Neural progenitor cell (in vitro differentiated cells): ENCODE measurements at regions not wholly inside any gene's neighbourhood (a gene's known extent, or its start where the extent isn't known, plus 50 kb on each side); places are given as distances from the start of the nearest gene placed in this dataset.

ENCODE experiments used
- DNase-seq: peaks from one replicate; pipeline ENCODE4 v3.0.0-alpha.2; 2016; ENCODE audit warnings: low spot score
- H2AFZ ChIP-seq: fragments of 200-600 bp; sonication (generic); replicated peaks from 2 replicates; pipeline ENCODE4 v1.6.1; 2016; ENCODE audit warnings: antibody characterized with exemption
- H3F3A ChIP-seq: fragments of 200-600 bp; sonication (generic); 2 replicates; pipeline ENCODE4 v1.6.1; 2016; ENCODE audit warnings: antibody characterized with exemption, low read depth
- H3K27ac ChIP-seq: fragments of 200-600 bp; sonication (generic); 2 replicates; pipeline ENCODE4 v1.5.1; 2016; ENCODE audit warnings: mild to moderate bottlenecking
- H3K27me3 ChIP-seq: fragments of 200-600 bp; sonication (generic); 2 replicates; pipeline ENCODE4 v1.6.1; 2016; ENCODE audit warnings: mild to moderate bottlenecking, moderate library complexity
- H3K36me3 ChIP-seq: fragments of 200-600 bp; sonication (generic); 2 replicates; pipeline ENCODE4 v1.5.1; 2016
- H3K4me1 ChIP-seq: fragments of 200-600 bp; sonication (generic); 2 replicates; pipeline ENCODE4 v1.6.1; 2016; ENCODE audit warnings: mixed run types
- H3K4me2 ChIP-seq: fragments of 200-600 bp; sonication (generic); 2 replicates; pipeline ENCODE4 v1.6.1; 2016
- H3K4me3 ChIP-seq: fragments of 200-600 bp; sonication (generic); 2 replicates; pipeline ENCODE4 v1.5.1; 2016
- H3K79me2 ChIP-seq: fragments of 200-600 bp; sonication (generic); 2 replicates; pipeline ENCODE4 v1.6.1; 2016; ENCODE audit warnings: low read depth
- H3K9ac ChIP-seq: fragments of 200-600 bp; sonication (generic); 2 replicates; pipeline ENCODE4 v1.6.1; 2016
- H3K9me3 ChIP-seq: fragments of 200-600 bp; sonication (generic); 2 replicates; pipeline ENCODE4 v1.5.1; 2016; ENCODE audit warnings: low read depth
- H4K20me1 ChIP-seq: fragments of 200-600 bp; sonication (generic); 2 replicates; pipeline ENCODE4 v1.6.1; 2016; ENCODE audit warnings: low read depth
- H3K27ac Mint-ChIP-seq: 3 replicates; pipeline ENCODE4 v1.8.0; 2021; ENCODE audit warnings: mixed read lengths
- H3K27me3 Mint-ChIP-seq: 2 replicates; pipeline ENCODE4 v1.8.0; 2022; ENCODE audit warnings: low read depth, mild to moderate bottlenecking, inconsistent platforms, moderate library complexity, mixed read lengths; ENCODE audit not compliant: insufficient read depth
- H3K36me3 Mint-ChIP-seq: 3 replicates; pipeline ENCODE4 v1.8.0; 2021; ENCODE audit warnings: mixed read lengths
- H3K4me1 Mint-ChIP-seq: 3 replicates; pipeline ENCODE4 v1.8.0; 2021; ENCODE audit warnings: mixed read lengths
- H3K4me3 Mint-ChIP-seq: 3 replicates; pipeline ENCODE4 v1.8.0; 2021; ENCODE audit warnings: mild to moderate bottlenecking, moderate library complexity, mixed read lengths
- H3K9me3 Mint-ChIP-seq: 3 replicates; pipeline ENCODE4 v1.8.0; 2020; ENCODE audit warnings: mixed read lengths
- CTCF ChIP-seq: fragments of 200-600 bp; sonication (generic); IDR thresholded peaks from 2 replicates; pipeline ENCODE4 v1.5.1; 2017; ENCODE audit warnings: antibody characterized with exemption, mild to moderate bottlenecking
- EZH2 ChIP-seq: fragments of 200-600 bp; sonication (generic); IDR thresholded peaks from 2 replicates; pipeline ENCODE4 v1.6.1; 2017; ENCODE audit warnings: antibody characterized with exemption, mild to moderate bottlenecking, moderate library complexity
- EZH2phosphoT487 ChIP-seq: fragments of 200-600 bp; sonication (generic); IDR thresholded peaks from 2 replicates; pipeline ENCODE4 v1.6.1; 2017; ENCODE audit warnings: antibody characterized with exemption

- H3K4me3 ChIP-seq: no peak overlapping the region
- no peaks in the 10 kb centered on the region for H3K36me3 Mint-ChIP-seq
- H3K4me3 Mint-ChIP-seq: no peak overlapping the region
Measured at GRCh38 chr22:47673557-47673956, 911.1 kb downstream of the TBC1D22A start.

GRCh38 chr22:47672526-47672925 is 910.1 kb downstream of the TBC1D22A start:
- H3F3A ChIP-seq: no peaks in the 10 kb centered on the region
- H3K9me3 Mint-ChIP-seq: peaks cover 19% of the 10 kb centered on the region
- H3K79me2 ChIP-seq: no peaks in the 10 kb centered on the region
- no peaks in the 10 kb centered on the region for H3K36me3 Mint-ChIP-seq
- H4K20me1 ChIP-seq: no peaks in the 10 kb centered on the region
- H3K36me3 ChIP-seq: no peaks in the 10 kb centered on the region
- H3K4me3 ChIP-seq: no peak overlapping the region
- H3K4me3 Mint-ChIP-seq: no peak overlapping the region
- H3K9ac ChIP-seq: no peak overlapping the region
- peaks cover 7% of the 10 kb centered on the region for H3K27me3 Mint-ChIP-seq
- no peak overlapping the region for H3K27ac ChIP-seq
- H2AFZ ChIP-seq: no peak overlapping the region
- H3K4me1 ChIP-seq: no peaks in the 10 kb centered on the region
- H3K27me3 ChIP-seq: no peaks in the 10 kb centered on the region
- no peak overlapping the region for H3K4me2 ChIP-seq
- no peaks in the 10 kb centered on the region for H3K9me3 ChIP-seq
- DNase-seq: no peak
- H3K27ac Mint-ChIP-seq: no peak overlapping the region
- no peaks in the 10 kb centered on the region for H3K4me1 Mint-ChIP-seq
- TF ChIP-seq EZH2phosphoT487 (no peak), CTCF (no peak), EZH2 (no peak)

More at GRCh38 chr22:47673557-47673956, 911.1 kb downstream of the TBC1D22A start:
- Histone ChIP-seq H3K36me3 (no peaks in the 10 kb centered on the region), H3K9me3 (no peaks in the 10 kb centered on the region), H3K4me2 (no peak overlapping the region), H3F3A (no peaks in the 10 kb centered on the region), H3K27ac (no peak overlapping the region), H4K20me1 (no peaks in the 10 kb centered on the region), H3K4me1 (peaks cover 6% of the 10 kb centered on the region), H3K79me2 (no peaks in the 10 kb centered on the region), H3K27me3 (no peaks in the 10 kb centered on the region), H2AFZ (no peak overlapping the region), H3K9ac (no peak overlapping the region)
- Mint-ChIP-seq H3K9me3 (peaks cover 17% of the 10 kb centered on the region), H3K4me1 (peaks cover 7% of the 10 kb centered on the region), H3K27me3 (peaks cover 7% of the 10 kb centered on the region), H3K27ac (no peak overlapping the region)
- no peak for DNase-seq
- no peak for TF ChIP-seq EZH2phosphoT487
- TF ChIP-seq CTCF: no peak

- Histone ChIP-seq H3K36me3 (no peaks in the 10 kb centered on the region), H3K79me2 (no peaks in the 10 kb centered on the region), H3K4me2 (no peak overlapping the region), H3K9me3 (no peaks in the 10 kb centered on the region), H3K4me1 (no peaks in the 10 kb centered on the region), H3K27me3 (peaks cover 23% of the 10 kb centered on the region), H3K9ac (no peak overlapping the region), H3F3A (peaks cover 6% of the 10 kb centered on the region), H4K20me1 (no peaks in the 10 kb centered on the region), H3K4me3 (no peak overlapping the region), H2AFZ (no peak overlapping the region), H3K27ac (no peak overlapping the region)
- TF ChIP-seq EZH2phosphoT487: no peak
- TF ChIP-seq CTCF: no peak
- no peak for TF ChIP-seq EZH2
- Mint-ChIP-seq H3K4me1 (no peaks in the 10 kb centered on the region), H3K4me3 (no peak overlapping the region), H3K27ac (no peak overlapping the region), H3K27me3 (peaks cover 2% of the 10 kb centered on the region), H3K36me3 (no peaks in the 10 kb centered on the region), H3K9me3 (peaks cover 22% of the 10 kb centered on the region)
- no peak for DNase-seq
Measured at GRCh38 chr22:47665151-47665550, 902.7 kb downstream of the TBC1D22A start.
